Hepatocyte (in vitro differentiated cells): ENCODE measurements at regions not wholly inside any gene's neighbourhood (a gene's known extent, or its start where the extent isn't known, plus 50 kb on each side); places are given as distances from the start of the nearest gene placed in this dataset.

Experiments
- CTCF ChIP-seq: fragments of 200-600 bp; sonication (generic); IDR thresholded peaks from 2 replicates; pipeline ENCODE4 v1.5.1; 2016; ENCODE audit warnings: antibody characterized with exemption, mild to moderate bottlenecking; ENCODE audit not compliant: poor library complexity
- EZH2 ChIP-seq: fragments of 200-600 bp; sonication (generic); IDR thresholded peaks from 2 replicates; pipeline ENCODE4 v1.6.1; 2016; ENCODE audit warnings: antibody characterized with exemption, mild to moderate bottlenecking, borderline replicate concordance
- EZH2phosphoT487 ChIP-seq: fragments of 200-600 bp; sonication (generic); IDR thresholded peaks from one replicate; pipeline ENCODE4 v1.6.1; 2018; ENCODE audit warnings: antibody characterized with exemption, mild to moderate bottlenecking, low read depth, moderate library complexity; ENCODE audit not compliant: unreplicated experiment, severe bottlenecking

- TF ChIP-seq CTCF (no peak), EZH2 (no peak), EZH2phosphoT487 (no peak)
Measured at GRCh38 chr10:3295582-3296151, 123.1 kb upstream of the PITRM1 start.
